VCaP (cell line): ENCODE measurements at regions not wholly inside any gene's neighbourhood (a gene's known extent, or its start where the extent isn't known, plus 50 kb on each side); places are given as distances from the start of the nearest gene placed in this dataset.

Experiments
- H3K27ac ChIP-seq: fragments of 450-650 bp; 2 replicates; pipeline ENCODE4 v1.5.1; 2017
- TF ChIP-seq, protein P1 (sequence below): fragments of 450-650 bp; conservative IDR thresholded peaks from 2 replicates; pipeline ENCODE4 v1.5.1; 2017; ENCODE audit warnings: mild to moderate bottlenecking, moderate library complexity

DNA sequence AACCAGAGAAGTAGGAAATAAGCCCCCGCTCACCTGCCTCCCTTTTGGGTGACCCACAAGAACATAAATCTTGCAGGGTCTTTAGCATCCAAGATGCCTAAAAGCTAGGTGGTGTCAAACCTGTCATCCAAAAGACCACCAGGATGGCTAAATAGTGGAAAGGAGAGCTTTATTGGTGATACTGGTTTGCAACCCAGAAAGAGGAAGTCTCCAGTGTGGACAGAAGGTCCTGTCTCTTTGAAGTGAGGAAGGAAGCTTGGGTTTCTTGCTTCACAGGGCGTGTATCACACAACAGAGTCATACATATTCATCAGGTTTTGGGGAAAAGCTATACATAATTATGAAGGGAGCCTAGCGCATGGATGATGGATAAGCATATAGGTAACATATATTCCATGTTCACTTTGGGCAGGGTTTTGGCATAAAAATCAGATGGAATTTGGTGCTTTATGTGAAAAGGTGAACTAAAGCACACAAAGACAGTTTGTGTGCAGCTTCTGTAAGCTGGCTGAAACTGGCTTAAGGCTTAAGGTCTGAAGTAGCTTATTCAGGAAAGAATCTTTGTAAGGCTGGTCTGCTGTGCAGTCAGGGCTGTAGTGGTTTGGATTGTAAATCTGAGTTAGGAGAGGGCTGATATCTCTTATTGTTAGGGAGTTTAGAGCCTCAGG, 68.4 kb upstream of the EPCAM start:
- H3K27ac ChIP-seq: no peak overlapping the region
- TF ChIP-seq, protein P1, sequence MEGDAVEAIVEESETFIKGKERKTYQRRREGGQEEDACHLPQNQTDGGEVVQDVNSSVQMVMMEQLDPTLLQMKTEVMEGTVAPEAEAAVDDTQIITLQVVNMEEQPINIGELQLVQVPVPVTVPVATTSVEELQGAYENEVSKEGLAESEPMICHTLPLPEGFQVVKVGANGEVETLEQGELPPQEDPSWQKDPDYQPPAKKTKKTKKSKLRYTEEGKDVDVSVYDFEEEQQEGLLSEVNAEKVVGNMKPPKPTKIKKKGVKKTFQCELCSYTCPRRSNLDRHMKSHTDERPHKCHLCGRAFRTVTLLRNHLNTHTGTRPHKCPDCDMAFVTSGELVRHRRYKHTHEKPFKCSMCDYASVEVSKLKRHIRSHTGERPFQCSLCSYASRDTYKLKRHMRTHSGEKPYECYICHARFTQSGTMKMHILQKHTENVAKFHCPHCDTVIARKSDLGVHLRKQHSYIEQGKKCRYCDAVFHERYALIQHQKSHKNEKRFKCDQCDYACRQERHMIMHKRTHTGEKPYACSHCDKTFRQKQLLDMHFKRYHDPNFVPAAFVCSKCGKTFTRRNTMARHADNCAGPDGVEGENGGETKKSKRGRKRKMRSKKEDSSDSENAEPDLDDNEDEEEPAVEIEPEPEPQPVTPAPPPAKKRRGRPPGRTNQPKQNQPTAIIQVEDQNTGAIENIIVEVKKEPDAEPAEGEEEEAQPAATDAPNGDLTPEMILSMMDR: no peak

DNA sequence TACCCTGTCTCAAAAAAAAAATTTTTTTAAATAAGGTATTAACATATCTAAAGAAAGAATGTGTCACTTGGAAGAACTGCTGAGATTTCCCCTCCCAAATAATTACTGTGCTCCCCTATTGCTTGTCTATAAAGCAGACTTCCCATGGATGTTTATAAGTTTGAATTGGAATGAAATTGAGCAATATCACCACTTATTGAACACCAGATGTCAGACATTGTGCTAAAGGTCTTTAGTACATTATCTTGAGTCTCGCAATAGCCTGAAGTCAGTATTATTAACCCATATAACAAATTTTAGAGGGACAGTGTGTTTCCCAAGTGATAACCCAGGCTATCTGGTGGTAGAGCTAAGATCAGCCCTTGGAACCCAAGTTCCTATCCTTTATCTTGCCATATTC, 69.0 kb upstream of the EPCAM start:
- no peak overlapping the region for H3K27ac ChIP-seq
- TF ChIP-seq, protein P1: no peak

DNA sequence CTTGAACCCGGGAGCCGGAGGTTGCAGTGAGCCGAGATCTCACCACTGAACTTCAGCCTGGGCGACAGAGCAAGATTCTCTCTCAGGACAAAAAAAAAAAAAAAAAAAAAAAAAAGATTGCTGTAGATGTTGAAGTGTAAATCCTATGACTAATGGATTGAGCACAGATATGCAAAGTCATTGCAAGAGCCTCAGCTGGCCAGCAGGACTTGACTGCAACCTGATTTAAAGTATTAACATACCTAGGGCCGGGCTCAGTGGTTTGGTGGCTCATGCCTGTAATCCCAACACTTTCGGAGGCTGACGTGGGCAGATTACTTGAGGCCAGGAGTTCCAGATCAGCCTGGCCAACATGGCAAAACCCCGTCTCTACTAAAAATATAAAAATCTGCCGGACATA, 69.6 kb upstream of the EPCAM start:
- TF ChIP-seq, protein P1: no peak
- H3K27ac ChIP-seq: no peak overlapping the region

DNA sequence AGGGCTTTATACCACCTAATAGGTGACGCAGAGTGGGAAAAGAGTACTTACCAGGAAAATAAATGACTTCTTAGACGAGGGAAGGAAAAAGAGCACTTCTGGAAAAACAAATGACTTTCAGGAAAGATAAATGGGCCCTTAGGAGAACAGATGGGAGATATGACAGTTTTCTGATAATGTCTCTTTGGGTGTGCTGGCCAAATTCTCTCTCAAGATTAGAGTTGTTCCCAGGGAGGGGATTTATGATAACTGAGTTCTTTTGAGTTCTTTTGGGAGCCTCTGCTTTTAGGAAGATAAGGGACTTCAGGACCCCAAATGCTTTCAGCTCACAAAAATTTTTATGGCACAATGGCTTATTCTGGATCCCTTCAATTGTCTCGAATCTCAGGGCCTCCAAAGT, 70.3 kb upstream of the EPCAM start:
- TF ChIP-seq, protein P1: no peak

DNA sequence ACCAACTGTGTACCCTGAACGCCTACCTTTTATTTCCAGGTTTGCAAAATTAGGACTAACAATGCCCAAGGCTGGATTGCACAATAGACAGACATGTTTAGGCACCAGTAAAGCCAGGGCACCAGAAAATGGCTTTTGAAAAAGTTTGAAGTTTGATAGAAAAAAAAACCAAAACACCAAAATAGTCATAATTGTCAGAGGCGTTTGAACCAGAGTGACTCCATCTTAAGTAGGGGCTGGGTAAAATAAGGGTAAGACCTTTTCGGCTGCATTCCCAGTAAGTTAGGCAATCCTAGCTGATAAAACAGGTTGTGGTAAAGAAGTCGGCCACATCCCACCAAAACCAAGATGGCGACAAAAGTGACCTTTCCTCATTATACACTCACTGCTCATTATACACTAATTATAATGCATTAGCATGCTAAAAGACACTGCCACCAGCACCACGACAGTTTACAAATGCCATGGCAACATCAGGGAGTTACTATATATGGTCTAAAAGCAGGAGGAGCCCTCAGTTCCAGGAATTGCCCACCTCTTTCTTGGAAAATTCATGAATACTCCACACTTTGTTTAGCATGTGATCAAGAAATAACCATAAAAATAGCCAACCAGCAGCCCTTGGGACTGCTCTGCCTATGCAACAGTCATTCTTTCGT, 71.2 kb upstream of the EPCAM start:
- TF ChIP-seq, protein P1: no peak
- no peak overlapping the region for H3K27ac ChIP-seq

More for the DNA sequence above, 70.3 kb upstream of the EPCAM start:
- no peak overlapping the region for H3K27ac ChIP-seq

DNA sequence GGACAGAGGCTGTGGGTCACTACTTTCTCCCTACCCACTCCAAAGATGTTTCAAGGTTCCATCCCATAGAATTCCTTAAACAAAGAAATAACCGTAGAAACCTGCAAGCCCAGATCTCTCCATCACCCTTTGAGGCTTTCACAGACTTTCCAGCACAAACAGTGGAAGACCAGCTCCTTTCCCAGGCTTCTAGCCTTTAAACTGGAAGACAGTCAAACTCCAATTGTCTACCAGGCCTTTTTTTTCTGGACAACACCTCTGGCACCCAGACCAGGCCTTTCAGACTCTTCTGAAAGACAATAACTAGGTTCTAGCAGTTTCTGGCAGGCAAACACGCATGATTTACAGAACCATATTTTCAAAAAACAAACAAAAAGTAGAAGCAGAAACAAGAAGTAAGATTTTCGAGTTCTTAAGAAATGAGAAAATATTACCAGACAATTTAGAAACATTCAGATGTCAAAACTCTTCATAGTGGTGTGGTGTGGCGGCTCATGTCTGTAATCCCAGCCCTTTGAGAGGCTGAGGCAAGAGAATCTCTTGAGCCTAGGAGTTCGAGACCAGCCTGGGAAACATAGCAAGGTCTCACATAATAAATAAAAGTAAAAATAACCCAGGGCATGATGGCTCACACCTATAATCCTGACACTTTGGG, 73.0 kb upstream of the EPCAM start:
- TF ChIP-seq, protein P1: no peak
- H3K27ac ChIP-seq: no peak overlapping the region

DNA sequence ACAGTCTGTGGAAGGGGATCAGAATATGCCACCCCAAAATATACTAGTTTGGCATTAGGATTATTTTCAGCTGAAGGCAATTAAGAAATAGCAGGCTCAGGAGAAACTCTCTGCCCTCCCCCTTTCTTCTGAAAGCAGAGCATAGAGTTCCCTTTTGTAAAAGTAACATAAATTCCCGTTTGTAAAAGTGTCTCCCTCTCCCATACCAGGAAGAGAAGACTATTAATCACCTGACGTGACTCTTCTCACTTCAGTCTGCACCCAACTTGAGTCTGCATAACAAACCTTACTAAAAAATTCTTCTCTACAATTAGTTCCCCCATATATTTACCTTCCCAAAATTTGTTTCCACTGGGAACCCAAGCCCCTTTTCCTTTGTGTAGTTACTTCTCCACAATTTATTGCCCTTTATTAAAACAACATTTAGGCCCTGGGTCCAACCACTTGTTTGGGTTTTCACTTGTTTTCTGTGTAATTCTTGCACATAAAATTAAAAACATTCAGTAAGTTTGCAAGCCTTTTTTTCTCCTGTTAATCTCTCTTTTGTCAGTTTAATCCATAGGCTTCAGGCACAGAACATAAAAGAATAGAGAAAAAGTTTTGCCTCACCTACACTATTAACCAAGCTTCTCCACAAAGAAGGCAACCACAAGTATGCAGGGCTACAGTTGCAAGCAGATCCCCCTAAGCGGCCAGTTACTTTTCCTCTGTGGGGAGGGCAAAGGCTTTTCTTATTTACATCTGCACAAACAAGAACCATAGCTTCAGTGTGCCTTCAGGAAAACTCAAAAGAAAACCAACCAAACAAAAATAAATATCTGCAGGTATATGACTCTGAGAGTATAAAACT, 73.8 kb upstream of the EPCAM start:
- TF ChIP-seq, protein P1: no peak
- H3K27ac ChIP-seq: no peak overlapping the region
